C4-2B (cell line): ENCODE measurements at regions not wholly inside any gene's neighbourhood (a gene's known extent, or its start where the extent isn't known, plus 50 kb on each side); places are given as distances from the start of the nearest gene placed in this dataset.

Experiments used
- ZFX ChIP-seq: fragments of 450-650 bp; IDR thresholded peaks from 2 replicates; pipeline ENCODE4 v1.6.1; 2017
- TF ChIP-seq, protein P1 (sequence below): fragments of 450-650 bp; conservative IDR thresholded peaks from 2 replicates; pipeline ENCODE4 v1.5.1; 2017; ENCODE audit warnings: mild to moderate bottlenecking

DNA sequence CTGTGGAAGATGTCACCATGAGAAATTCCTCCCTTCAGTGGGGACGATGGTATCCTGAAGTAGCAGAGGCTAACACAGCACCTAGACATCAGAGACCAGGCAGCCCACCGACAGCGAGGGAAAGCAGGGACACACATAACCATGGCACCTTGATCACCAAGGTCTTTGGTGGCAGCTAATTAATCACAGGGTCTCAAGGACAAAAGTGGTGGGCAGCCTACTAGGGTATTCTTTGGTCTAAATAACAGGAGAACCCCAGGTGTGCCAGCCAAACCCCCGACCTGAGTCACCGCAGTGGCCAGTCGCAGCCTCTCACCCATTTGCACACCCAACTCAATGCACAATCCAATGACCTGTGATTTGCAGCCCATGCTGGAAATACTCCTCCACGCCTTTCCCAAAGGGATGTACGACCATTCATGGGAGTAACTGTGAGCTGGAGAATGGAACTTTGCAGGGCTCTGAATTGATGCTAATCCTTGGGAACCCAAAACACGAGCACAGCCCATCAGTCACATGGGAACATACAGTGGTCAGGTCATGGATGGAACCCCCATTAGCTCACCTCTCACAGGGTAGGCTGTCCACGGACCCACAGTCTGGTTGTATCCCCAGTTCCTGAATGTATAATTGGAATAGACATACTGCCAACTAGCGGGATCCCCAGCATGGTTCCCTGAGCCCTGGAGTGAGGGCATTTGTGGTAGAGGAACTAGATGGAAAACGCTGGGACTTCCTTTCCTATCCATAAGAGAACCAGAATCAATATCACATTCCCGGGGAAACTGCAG is 58.7 kb upstream of the C14orf180 start:
- TF ChIP-seq, protein P1, sequence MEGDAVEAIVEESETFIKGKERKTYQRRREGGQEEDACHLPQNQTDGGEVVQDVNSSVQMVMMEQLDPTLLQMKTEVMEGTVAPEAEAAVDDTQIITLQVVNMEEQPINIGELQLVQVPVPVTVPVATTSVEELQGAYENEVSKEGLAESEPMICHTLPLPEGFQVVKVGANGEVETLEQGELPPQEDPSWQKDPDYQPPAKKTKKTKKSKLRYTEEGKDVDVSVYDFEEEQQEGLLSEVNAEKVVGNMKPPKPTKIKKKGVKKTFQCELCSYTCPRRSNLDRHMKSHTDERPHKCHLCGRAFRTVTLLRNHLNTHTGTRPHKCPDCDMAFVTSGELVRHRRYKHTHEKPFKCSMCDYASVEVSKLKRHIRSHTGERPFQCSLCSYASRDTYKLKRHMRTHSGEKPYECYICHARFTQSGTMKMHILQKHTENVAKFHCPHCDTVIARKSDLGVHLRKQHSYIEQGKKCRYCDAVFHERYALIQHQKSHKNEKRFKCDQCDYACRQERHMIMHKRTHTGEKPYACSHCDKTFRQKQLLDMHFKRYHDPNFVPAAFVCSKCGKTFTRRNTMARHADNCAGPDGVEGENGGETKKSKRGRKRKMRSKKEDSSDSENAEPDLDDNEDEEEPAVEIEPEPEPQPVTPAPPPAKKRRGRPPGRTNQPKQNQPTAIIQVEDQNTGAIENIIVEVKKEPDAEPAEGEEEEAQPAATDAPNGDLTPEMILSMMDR, result no peak
- no peak for TF ChIP-seq ZFX
